Thyroid gland (tissue), 4 donors: ENCODE measurements at regions not wholly inside any gene's neighbourhood (a gene's known extent, or its start where the extent isn't known, plus 50 kb on each side); places are given as distances from the start of the nearest gene placed in this dataset.
"Not testable (repeated sequence)": the region's sequence is repeated elsewhere in the genome, so short reads cannot be mapped to it uniquely, and the experiment has no call there.

ENCODE experiments used
- DNase-seq, 2 donors: peaks; one replicate each; pipeline ENCODE4 v3.0.0-alpha.2; 2019
- H3K27ac ChIP-seq, 3 donors: fragments of 200-600 bp; sonication (generic); 1 replicate in 2 of 3; 2 replicates in 1 of 3; pipeline ENCODE4 v1.5.1; 2016 to 2019; ENCODE audit warnings: mild to moderate bottlenecking in 1 of 3, moderate library complexity in 1 of 3
- H3K27me3 ChIP-seq: fragments of 200-600 bp; sonication (generic); one replicate; pipeline ENCODE4 v1.5.1; 2019
- H3K36me3 ChIP-seq, 2 donors: fragments of 200-600 bp; sonication (generic); one replicate each; pipeline ENCODE4 v1.5.1; 2016 to 2019
- H3K4me1 ChIP-seq, 2 donors: fragments of 200-600 bp; sonication (generic); one replicate each; pipeline ENCODE4 v1.5.1; 2017 to 2019
- H3K4me3 ChIP-seq, 3 donors: fragments of 200-600 bp; sonication (generic); replicated peaks in 1 of 3; 1 replicate in 2 of 3; 2 replicates in 1 of 3; pipeline ENCODE4 v1.5.1; 2016; ENCODE audit warnings: mild to moderate bottlenecking in 1 of 3
- H3K9me3 ChIP-seq: fragments of 200-600 bp; sonication (generic); one replicate; pipeline ENCODE4 v1.5.1; 2017
- CTCF ChIP-seq, 6 experiments: fragments of 200-600 bp in 3 of 6; fragments of 450-650 bp in 3 of 6; sonication (generic) in 3 of 6; IDR thresholded peaks; one replicate each; pipeline ENCODE4 v1.5.1; 2016 to 2019; ENCODE audit warnings: antibody characterized with exemption in 6 of 6, mild to moderate bottlenecking in 2 of 6, inconsistent platforms in 1 of 6, moderate library complexity in 1 of 6
- POLR2A ChIP-seq, 2 donors: fragments of 450-650 bp; IDR thresholded peaks; one replicate each; pipeline ENCODE4 v1.6.1; 2017; ENCODE audit warnings: antibody characterized with exemption in 2 of 2, mild to moderate bottlenecking in 2 of 2, moderate library complexity in 1 of 2
- WGBS, 2 donors: methylation state at CpG; one replicate each; pipeline ENCODE4 v1.1.5; 2017; 5-methylcytosine and 5-hydroxymethylcytosine counted together
- intact Hi-C: fragments of 100-400 bp; cut with DNase I; formaldehyde crosslinking; loops from one replicate; pipeline ENCODE4 v1.15.1; 2023

DNA sequence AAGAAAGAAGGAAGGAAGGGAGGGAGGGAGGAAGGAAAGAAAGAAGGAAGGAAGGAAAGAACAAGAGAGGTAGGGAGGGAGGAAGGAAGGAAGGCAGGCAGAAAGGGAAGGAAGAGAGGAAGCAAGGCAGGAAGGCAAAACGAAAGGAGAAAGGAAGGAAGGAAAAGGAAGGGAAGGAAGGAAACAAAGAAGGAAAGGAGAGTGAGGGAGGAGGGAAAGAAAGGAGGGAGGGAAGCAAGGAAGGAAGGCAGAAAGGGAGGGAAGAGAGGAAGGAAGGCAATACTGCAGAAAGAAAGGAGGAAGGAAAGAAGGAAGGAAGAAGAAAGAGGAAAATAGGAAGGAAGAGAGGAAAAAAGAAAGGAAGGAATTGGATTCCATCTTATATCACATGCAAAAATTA lies 1303.1 kb upstream of the TMEM132C start:
- no peaks in the 10 kb centered on the region for H3K36me3 ChIP-seq
- WGBS, 2 donors = 54 to 73% methylated on average over 1 of the region's 1 CpG
- no peak for DNase-seq
- intact Hi-C loops = no loop called here
- H3K4me1 ChIP-seq = no peaks in the 10 kb centered on the region
- H3K9me3 ChIP-seq = no peaks in the 10 kb centered on the region
- no peak overlapping the region for H3K4me3 ChIP-seq
- TF ChIP-seq POLR2A (IDR thresholded peaks at IDR 0.05) = no peak
- no peak for TF ChIP-seq CTCF (IDR thresholded peaks at IDR 0.05)
- no peaks in the 10 kb centered on the region for H3K27me3 ChIP-seq
- no peak overlapping the region for H3K27ac ChIP-seq

DNA sequence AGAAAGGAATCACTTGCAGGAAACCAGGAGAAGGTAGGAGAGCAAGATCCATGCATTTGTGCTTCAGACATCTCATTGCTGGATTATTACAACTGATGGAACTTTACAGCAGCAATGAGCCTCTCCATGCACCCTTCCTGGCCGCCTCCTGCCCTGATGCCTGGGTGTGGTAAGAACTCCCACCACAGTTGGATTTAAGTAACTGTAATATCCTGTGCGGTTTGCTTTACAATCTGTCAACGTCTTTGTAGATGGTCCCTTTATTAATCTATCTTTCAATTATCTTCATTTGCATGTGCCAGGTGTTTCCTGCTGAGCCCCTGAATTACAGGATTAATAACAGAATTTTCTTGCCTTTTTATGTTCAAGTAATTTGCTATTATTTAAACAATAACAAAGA lies 1300.5 kb upstream of the TMEM132C start:
- intact Hi-C loops = no loop called here
- Histone ChIP-seq H3K27me3 (no peaks in the 10 kb centered on the region), H3K9me3 (no peaks in the 10 kb centered on the region), H3K4me1 (no peaks in the 10 kb centered on the region), H3K27ac (no peak overlapping the region), H3K4me3 (no peak overlapping the region), H3K36me3 (no peaks in the 10 kb centered on the region)
- DNase-seq = no peak
- TF ChIP-seq POLR2A (IDR thresholded peaks at IDR 0.05) = no peak
- no peak for TF ChIP-seq CTCF (IDR thresholded peaks at IDR 0.05)
- 72 to 76% methylated on average over 3 of the region's 3 CpGs for WGBS, 2 donors

DNA sequence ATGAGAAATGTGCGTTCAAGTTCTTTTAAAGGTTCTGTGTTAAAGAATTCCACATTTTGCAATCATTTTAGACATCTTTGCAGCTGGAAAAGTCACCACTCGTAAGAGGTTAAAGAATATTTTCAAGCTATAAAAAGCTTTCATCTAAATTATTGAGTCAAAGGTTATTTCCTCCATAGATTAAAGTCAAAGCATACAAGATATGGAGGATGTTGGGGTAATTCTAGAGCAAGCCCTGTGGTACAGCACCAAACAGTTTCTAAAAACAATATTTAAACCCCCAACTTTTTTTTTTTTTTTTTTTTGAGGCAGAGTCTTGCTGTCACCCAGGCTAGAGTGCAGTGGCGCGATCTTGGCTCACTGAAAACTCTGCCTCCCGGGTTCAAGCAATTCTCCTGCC lies 1299.8 kb upstream of the TMEM132C start:
- no peak overlapping the region for H3K27ac ChIP-seq
- no peaks in the 10 kb centered on the region for H3K36me3 ChIP-seq
- TF ChIP-seq CTCF (IDR thresholded peaks at IDR 0.05) = no peak
- no peak for TF ChIP-seq POLR2A (IDR thresholded peaks at IDR 0.05)
- no peaks in the 10 kb centered on the region for H3K27me3 ChIP-seq
- H3K4me1 ChIP-seq = no peaks in the 10 kb centered on the region
- no peak overlapping the region for H3K4me3 ChIP-seq
- DNase-seq = no peak
- 88 to 92% methylated on average over 5 of the region's 5 CpGs for WGBS, 2 donors
- intact Hi-C loops = no loop called here
- no peaks in the 10 kb centered on the region for H3K9me3 ChIP-seq

DNA sequence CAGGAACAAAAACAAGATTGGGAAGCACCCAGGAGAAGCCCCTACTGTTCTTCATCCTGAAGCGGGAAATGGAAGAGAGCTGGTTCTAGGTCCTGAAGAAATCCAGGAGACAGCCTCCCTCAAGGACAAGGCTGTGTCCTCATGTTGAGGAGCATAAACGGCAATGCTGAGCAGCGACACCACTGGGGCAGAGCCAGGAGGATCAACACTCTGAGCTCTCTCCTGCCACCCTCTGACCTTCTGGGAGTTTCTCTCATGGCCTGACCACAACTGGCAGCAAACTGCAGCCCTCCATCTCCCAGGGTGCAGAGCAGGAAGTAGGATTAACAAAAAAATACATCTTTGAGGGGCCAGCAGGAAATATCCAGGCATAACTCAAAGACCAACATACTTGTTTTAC lies 1292.2 kb upstream of the TMEM132C start:
- Histone ChIP-seq H3K36me3 (no peaks in the 10 kb centered on the region), H3K27ac (no peak overlapping the region), H3K9me3 (no peaks in the 10 kb centered on the region), H3K4me3 (no peak overlapping the region), H3K4me1 (no peaks in the 10 kb centered on the region), H3K27me3 (no peaks in the 10 kb centered on the region)
- no peak for DNase-seq
- TF ChIP-seq POLR2A (IDR thresholded peaks at IDR 0.05) (no peak), CTCF (IDR thresholded peaks at IDR 0.05) (no peak)
- intact Hi-C loops = no loop called here
- 61 to 65% methylated on average over 3 of the region's 3 CpGs for WGBS, 2 donors

- no peaks in the 10 kb centered on the region for H3K4me1 ChIP-seq
- DNase-seq = no peak
- H3K9me3 ChIP-seq = no peaks in the 10 kb centered on the region
- H3K27me3 ChIP-seq = no peaks in the 10 kb centered on the region
- no peaks in the 10 kb centered on the region for H3K36me3 ChIP-seq
- 71 to 80% methylated on average over 6 of the region's 6 CpGs for WGBS, 2 donors
- H3K27ac ChIP-seq = no peak overlapping the region
- TF ChIP-seq CTCF (IDR thresholded peaks at IDR 0.05) = no peak
- no peak for TF ChIP-seq POLR2A (IDR thresholded peaks at IDR 0.05)
- intact Hi-C loops = no loop called here
- H3K4me3 ChIP-seq = no peak overlapping the region
These were observed 1290.4 kb upstream of the TMEM132C start for GRCh38 chr12:126976579-126976978.

DNA sequence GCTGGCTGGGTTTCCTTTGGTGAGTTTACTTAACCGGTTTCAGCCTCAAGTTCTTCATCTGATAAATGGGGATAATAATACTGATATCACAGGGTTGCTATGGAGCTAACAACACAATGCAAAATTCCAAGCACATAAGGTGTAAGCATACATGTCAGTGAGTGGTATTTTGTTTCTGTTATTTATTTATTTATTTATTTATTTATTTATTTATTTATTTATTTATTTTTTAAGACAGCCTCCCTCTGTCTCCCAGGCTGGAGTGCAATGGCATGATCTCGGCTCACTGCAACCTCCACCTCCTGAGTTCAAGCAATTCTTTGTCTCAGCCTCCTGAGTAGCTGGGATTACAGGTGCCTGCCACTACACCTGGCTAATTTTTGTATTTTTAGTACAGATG lies 1287.4 kb upstream of the TMEM132C start:
- 84 to 93% methylated on average over 2 of the region's 2 CpGs for WGBS, 2 donors
- H3K9me3 ChIP-seq, H3K27me3 ChIP-seq, intact Hi-C loops, DNase-seq, H3K36me3 ChIP-seq, H3K4me1 ChIP-seq, H3K4me3 ChIP-seq, H3K27ac ChIP-seq: not testable (repeated sequence)
